ENCODE measurements at regions not wholly inside any gene's neighbourhood (a gene's known extent, or its start where the extent isn't known, plus 50 kb on each side); places are given as distances from the start of the nearest gene placed in this dataset.

DNA sequence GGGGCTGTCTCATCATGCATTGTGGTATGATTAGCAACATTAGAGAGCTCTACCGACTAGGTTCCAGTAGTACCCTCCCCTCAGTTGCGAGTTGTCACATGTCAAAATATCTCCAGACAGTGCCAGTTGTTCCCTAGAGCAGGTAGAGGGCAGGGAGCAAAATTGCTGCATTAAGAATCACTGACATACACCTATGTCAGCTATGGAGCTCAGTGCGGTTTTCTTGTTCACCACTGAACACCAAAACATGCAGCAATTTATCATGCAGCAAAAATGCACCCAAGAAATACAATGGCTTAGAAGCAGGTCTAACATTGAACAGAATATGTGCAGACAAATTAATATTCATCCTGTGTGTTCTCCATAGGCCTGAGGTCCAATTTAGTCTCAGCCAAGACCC lies 186.9 kb upstream of the STARD13 start:
- DNase-seq, result no peak

DNA sequence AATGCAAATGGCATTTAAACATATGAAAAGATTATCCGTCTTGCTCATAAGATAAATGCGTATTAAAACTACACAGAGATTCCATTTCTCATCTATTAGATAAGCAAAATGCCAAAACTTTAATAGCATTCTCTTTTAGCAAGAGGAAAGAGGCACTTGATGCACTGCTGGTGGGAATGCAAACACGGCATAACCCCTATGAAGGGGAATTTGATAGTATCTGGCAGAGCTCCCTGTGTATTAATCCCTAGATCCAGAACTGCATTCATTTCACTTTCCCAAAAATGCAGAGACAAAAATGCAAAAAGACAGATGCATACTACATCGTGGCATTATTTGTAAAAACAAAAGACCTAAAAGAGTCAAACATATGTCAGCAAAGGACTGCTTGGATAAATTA lies 193.6 kb upstream of the STARD13 start:
- no peak for DNase-seq

DNA sequence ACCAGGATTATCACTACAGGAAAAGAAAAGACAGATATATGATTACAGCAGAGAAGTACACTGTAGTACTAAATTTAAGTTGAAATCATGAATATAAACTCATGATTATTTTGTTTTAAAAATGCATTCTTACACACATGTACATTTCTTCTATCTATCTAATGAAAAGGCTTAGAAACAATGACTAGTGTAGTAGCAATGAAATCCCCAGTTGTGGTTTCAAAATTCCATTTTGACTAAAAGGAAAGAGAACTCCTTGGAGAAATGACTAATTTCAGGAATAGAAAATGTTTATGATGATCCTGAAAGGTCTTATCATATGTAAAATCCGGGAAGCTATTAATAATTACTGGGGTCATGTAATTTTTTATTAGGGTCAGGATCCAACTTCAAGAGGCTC lies 195.0 kb upstream of the STARD13 start:
- no peak for DNase-seq

DNA sequence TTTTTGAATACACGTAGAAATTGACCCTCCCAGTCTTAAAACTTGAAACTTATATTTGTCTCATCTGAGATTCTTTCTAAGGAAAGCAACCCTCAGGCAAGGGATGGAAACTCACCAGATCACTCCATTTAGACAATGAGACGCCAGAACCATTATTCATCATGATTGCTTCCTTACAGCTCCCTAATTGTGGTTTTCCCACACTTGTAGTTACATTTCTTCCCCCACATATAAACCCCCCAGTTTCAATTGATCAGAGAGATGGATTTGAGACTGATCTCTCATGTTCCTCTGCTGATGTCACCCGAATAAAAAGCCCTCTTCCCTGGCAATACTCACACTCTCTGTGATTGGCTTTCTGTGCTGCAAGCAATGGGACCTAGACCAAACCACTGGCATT lies 197.9 kb upstream of the STARD13 start:
- DNase-seq, result no peak

DNA sequence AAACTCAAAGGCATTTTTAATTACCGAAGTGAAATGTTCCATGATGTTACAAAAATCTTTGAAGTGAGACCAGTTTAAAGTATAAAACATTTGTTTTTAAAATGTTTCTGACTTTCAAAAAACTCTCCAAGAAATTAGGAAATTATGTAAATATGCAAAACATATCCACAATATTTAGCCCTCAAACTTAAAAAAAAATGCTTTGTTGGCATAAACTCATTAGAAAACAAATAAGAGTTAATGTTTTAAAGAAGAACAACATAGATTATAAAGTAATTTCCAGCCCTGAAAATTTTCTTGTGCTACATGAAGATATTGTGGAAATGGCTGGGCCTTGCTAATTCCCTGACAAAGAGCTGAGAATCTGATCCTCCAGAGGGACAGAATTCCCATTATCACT lies 199.7 kb upstream of the STARD13 start:
- no peak for DNase-seq

DNA sequence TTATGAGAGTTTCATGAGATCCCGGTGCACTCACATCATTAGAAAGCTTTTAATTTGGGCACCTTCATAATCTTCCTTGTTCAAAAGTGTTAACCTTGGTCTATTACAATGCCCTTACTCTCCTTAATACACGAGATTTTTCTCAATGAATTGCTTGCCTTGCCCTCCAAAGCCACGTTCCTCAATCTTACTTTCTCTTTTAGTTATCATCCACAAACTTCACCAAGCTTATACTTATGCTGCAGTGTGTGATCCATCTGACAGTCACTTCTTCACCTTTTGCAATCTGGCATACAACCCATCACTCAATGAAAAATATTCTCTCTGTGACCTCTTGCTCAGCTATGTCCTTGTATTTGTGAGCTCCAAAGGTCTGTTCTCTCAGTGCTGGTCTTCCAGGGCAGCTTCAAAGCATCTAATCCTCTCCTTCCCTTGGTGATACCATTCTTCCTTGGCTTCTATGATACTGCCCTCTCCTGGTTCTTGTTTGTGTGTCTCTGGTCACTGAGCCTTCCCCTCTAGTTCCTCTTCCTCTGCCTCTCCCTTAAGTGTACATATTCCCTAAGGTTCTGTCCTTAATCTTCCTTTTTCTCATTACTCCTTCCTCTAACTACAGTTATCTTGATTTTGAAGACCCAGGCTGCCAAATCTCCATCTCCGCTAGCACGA lies 202.2 kb upstream of the STARD13 start:
- DNase-seq, result no peak

DNA sequence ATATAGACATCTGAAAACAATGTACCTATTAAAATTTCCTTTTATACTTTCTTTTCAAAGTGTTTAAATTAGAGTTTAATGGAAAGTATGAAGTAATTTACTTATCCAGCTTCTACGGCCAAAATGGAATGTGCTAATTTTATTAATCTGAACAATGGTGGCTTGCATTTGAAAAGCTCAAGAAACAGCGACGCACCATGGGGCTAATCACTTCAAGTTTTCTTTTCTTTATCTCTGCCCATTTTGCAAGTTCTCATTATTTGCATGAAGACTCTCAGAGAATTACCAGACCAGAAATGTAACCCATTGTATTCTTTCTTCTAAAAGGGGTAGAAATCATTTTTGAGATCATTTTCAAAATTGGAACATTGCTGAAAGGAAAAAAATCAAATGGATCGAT lies 204.0 kb upstream of the STARD13 start:
- DNase-seq, result no peak

DNA sequence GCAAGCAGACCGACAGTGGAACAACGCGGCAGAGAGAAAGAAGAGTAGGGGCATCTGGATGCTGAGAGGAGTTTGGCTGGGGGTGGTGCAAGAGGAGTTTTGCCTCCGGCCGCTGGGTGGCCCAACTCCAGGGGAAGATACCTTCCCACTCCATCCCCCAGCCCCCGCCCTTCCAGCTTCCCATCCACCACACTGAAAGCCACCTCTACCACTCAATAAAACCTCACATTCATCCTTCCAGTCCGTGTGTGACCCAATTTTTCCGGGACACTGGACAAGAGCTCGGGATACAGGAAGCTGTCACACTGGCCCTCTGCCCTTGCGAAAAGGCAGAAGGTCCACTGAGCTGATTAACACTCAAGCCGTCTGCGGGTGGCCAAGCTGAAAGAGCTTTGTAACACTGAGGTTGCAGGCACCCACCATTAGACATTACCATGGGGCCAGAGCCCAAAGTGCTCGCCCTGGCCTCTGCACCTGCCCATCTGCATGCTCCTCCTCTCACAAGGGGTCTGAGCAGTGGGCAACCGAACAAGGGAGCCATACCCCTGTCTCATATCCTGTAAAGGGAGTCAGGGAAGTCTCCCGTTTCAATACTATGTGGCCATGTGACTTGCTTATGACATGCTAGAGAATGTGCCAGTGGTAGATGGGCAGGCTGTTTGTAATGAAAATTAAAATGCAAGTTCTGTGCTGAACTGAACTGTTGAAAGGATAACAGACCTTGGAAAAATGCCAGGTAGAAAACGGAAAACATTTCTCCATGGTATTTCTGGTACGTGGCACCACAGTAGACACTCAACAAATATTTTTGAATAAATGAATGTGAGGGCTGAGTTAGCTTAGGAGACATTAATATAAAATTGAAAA lies 205.1 kb upstream of the STARD13 start:
- no peak for DNase-seq

DNA sequence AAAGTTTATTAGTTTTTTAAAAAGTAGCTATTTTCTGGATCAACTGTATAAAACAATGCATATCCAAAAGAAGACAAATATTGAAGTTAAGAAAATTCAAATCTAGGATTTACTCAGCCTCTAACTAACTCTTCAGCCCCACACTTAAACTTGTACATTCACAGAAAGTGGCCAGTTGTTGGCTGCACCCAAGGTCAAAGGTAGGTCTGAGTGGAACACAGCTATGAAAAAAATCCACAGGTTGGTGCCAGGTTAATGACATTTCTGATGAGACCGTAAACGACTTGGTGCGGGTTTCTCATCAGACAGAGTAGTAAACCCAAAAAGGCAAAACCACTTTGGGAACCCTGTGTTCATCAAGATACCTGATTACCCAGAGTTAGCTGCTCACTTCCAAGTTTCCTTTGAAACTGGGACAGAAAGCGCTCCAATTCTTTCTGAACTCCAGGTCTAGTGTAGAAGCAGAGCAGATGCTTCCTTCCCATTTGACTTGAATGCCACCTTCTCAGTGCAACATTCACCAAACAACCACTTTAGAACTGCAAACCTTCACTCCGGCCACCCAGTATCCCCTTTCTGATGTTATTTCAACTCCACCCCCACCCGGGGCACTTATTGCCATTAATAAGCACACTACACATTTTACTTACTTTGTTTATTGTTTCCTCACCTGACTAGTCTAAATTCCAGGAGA lies 208.3 kb upstream of the STARD13 start:
- DNase-seq, result no peak

DNA sequence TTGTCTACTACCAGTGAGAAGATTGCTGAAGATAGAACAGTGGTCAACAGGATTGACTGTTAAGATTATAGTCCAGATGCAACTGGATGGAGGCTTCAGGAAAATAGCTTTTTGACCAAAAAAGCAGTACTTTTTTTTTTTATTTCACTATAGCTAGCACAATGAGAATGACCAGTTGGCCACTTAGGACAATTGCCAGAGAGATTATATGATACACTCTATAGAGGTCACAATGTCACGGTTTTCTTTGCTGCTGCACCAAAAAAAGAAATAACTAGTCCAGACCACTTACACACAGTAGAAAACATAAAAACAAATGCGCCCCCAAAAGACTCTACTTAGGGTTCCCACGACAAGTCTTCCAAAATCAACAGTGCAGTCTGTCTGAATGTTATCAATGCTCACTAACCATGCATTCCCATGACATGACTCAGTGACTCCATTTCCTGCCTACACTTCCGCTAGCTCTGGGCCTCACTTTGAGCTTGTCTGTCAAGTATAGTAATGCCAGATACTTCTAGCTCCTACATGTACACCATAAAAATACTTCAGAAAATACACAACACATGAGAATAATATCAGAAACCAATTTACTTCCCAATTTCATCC lies 209.1 kb upstream of the STARD13 start:
- DNase-seq, result no peak

DNA sequence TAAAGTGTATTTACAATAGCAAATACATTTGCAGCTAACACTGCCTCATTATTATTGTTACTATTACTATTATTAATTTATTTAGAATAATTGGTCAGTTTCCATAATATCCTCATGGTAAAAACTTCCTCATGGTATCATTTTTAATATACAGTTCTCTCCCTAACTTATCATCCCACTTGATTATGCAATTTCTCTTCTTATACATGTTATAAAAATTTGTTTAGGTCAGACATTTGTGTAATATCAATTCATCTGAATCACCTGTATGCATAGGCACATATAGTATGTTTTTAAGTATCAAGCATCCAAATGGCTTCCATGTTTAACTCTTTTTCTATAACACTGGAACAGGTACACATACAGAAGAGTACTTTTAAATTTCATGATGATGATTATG lies 210.8 kb upstream of the STARD13 start:
- no peak for DNase-seq

DNA sequence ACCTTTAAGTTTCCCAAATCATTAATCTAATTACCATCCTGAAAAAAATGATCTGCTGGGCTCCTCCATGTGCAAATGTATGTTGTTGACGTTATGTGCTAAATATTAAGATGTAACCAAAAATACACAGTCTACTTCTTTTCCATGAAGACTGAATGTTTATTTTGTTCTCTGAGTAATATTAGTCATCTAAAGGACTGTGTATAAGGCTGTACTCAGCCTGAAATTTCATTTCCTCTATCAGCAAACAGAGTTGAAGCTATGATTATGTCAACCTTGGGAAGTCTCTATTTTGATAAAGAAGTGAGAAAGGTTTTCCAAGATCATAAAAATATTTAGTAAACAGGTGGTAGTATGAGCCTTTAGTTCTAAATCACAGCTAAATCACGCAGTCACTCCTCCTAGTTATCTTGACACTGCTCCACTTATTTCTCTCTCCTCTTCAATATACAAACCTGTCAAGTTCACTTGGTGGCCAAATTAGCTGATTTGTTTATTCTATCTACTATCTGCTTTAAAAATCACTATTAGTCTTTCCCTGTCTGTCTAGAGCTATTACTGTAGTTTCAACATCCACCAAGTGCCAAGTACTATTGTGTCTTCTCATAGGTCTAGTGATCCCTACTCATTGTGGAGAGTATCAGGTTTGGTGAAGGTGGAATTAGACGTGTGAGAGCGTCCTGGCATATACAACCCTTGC lies 211.7 kb upstream of the STARD13 start:
- DNase-seq, result no peak

DNA sequence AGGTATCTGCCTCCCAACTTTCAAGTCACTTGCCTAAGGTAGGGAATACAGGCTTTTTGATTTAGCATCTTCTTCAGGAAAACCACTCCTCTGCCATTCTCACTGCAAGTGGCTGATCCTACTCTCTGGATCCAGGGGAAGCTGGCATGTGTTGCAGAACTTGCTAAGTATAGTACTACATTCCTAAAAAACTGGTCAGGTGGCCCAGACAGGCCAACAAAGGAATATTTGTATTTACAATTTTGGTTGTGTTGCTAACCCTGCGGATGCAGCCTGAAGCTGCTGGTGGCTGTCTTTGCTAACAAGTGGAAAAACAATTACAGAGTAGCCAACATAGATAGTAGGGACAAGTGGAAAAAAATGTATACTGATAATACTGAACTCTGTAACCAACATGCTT lies 222.5 kb upstream of the STARD13 start:
- no peak for DNase-seq

DNA sequence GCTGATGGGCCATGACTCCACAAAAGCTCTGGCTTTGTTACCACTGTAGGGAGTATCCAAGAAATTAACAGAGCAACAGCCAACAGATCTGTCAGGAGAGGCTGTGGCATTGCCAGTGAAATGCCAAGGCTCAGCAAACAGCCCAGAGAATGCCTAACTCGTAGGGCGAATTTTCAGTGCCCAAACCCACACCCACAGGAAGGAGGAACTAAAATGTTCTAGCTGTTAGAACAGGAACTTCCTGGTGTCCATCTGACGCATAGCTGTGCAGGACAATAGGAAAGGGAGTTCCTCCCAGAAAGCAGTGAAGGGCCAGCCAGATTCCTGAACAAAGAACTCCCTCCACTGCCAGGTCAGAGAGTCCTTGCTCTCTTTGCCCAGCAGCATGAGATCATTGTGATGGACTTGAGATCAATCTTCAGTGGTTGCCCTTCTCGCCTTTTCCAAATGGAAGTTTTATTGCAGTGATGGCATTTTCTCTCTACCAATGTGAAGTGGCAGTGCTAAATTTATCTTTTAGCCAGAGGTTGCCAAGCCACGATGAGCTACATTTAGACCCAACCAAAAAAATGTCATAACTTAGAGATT lies 224.2 kb upstream of the STARD13 start:
- no peak for DNase-seq

DNA sequence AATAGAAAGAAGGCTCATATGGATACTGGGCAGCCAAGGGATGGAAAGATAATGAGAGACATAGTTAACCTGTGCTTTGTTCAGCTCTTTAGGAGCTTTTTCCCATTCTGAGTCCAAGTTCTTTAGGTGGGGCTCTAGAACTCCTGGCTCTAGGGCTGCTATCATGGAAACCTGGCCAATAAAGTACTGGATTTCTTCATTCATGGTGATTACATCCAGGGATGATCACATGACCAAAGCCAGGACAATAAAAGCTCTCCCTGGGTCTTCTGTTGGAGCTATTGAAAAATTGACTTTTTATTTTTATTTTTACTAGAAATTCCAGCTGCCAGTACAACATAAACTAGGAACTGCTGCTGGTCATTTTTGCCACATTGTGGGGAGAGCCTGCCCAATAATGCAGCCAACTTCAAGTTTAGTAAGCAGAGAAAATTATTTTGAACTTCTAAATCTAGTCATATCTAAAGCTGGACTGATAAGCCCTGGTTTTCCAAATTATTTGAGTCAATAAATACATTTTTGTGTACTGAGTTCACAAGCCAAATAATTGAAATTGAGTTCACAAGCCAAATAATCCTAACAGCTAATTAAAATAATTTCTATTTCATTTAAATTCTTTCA lies 224.9 kb upstream of the STARD13 start:
- DNase-seq, result no peak

DNA sequence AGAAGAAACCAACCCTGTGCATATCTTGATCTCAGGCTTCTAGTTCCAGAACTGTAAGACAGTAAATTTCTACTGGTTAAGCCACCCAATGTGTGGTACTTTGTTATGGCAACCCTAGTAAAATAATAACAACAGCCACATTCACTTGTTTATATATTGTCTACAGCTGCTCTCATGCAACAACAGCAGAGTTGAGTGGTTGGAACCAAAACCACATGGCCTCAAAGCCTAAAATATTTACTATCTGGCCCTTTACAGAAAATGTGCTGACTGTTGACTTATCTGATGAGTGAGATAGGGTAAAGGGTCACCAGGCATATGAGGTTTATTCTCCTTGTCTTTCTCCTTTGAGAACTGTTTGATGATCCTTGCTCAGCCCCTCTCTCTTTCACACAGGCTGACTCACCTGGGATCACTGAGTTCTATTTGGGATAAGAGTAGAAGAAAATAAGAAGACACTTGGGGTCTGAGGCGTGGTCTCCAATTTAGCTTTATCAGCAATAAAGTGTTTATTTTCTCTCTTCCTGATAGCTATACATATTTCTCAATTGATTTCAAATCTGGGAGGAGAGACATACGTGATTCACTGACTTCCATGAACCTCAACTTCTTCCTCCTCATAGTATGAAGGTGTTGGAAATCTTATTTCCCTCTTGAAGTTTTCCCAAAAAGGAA lies 227.5 kb upstream of the STARD13 start:
- no peak for DNase-seq

DNA sequence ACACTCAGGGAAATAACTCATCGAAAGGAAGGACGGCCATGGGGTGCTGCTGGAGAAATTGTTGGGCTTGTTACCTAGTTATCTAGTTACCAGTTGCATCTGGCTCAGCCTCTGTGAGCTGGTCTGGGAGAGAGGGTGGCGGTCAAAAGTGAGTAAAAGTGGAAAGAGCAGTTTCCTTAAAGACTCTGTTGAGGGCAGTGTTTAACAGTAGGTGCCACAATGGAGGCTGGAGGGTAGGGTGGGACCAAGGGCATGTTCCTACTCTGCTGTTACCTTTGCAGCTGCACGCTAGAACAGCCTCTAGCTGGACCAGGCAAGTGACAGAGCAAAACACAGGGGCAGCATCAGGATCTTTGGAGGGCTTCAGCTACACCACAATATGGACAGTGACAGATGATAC lies 228.8 kb upstream of the STARD13 start:
- no peak for DNase-seq

DNA sequence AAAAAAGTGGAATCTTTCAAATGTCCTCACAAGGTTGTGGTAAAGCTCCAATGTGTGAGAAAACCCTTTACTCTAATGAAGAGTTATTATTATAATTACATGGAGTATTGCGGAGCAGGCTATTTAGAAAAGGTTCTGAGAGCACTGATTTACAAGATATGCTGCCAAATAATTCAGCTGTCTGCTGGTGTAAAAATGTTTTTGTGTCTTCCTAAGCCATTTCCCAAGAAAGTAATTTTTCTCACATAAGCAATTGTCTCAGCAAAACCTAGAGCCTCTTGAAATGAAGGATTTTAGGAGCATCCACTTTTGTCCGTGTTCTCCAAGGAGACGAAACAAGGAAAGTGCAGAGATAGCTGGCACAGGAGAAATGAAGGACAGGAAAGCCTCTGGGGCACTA lies 229.6 kb upstream of the STARD13 start:
- DNase-seq, result no peak

DNA sequence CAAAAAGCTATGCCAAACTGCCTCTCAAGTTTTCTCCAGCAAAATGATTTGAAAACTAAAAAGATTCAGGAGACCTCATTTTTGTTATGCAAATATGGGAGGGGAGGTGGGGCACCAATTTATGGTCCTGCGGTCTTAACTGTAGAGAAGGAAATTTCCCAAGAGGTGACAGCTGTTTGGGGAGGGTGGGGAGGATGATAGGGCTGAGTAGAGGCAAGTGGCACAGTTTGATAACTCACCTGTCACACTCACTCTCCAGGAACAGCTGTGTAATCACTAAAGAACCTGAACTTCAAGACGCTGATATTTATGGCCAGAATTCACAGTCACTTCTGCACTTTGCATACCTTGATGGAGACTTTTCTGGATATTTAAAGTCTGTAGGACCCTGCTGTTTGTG lies 232.9 kb upstream of the STARD13 start:
- no peak for DNase-seq

DNA sequence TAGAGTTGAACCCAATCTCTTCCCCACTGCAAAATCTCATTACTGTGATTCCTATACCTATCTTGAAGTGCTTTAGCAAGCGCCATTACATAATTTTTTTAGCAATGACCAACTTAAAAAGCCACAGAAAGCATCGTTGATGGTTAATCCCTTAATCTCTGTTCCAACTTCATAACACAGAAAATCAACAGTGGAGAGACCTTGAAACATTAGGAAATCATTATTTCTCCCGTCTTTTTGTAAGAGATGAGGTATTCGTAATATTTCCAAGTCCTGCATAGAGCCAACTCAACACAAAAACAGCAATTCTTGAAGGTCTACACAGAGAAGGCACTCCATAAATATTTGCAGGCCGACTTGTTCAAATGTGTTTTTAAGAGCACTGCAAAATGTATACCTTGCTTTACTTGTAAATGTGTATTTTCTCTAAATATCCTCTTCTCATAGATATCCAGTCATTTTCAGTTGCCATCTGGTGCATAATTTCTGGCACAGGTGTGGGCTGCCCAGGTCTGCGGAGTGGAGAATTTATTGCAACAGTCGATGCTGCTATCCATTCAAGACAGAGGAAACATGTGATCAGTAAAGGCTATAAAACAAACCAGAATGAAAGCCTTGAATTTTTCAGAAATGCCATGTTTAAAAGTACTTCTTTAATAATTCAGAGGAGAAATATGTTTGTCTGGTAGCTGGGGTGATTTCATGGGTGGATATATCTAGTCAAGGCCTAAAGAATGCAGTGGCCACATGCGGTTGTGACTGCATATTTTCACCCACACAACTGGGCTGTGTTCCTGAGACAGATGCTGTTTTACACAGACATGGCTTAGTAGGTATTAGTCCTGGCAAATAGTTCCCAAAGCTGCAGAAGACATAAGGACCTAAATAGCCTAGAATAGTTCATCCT lies 234.3 kb upstream of the STARD13 start:
- no peak for DNase-seq

Measured in activated CD4-positive, alpha-beta T cell treated with anti-CD3 and anti-CD28 coated beads, Interleukin-2, amount 50 U/mL, for 1 hour (primary cell).